Stimulated activated CD4-positive, alpha-beta T cell treated with anti-CD3 and anti-CD28 coated beads, Interleukin-2, amount 100 ng/mL, for 48 hours (primary cell): ENCODE measurements at regions not wholly inside any gene's neighbourhood (a gene's known extent, or its start where the extent isn't known, plus 50 kb on each side); places are given as distances from the start of the nearest gene placed in this dataset.

Source experiments
- DNase-seq, 2 donors: peaks; one replicate each; pipeline ENCODE4 v3.0.0-alpha.2; 2020

GRCh38 chr2:65878011-65878340 is 445.6 kb upstream of the SPRED2 start:
- DNase-seq = no peak

GRCh38 chr2:65877331-65878010 is 445.1 kb upstream of the SPRED2 start:
- no peak for DNase-seq

- DNase-seq = no peak
Observed at GRCh38 chr2:65876114-65876513, 443.7 kb upstream of the SPRED2 start.

- DNase-seq = no peak
Observed at GRCh38 chr2:65870826-65871225, 438.4 kb upstream of the SPRED2 start.

- no peak for DNase-seq
Observed at GRCh38 chr2:65869296-65869695, 436.9 kb upstream of the SPRED2 start.

- DNase-seq = no peak
Observed at GRCh38 chr2:65868177-65868576, 435.8 kb upstream of the SPRED2 start.

- no peak for DNase-seq
Observed at GRCh38 chr2:65867446-65867845, 435.0 kb upstream of the SPRED2 start.

- DNase-seq = no peak
Observed at GRCh38 chr2:65866148-65866547, 433.7 kb upstream of the SPRED2 start.

GRCh38 chr2:65864619-65865018 is 432.2 kb upstream of the SPRED2 start:
- no peak for DNase-seq

GRCh38 chr2:65863713-65864112 is 431.3 kb upstream of the SPRED2 start:
- no peak for DNase-seq

GRCh38 chr2:65856928-65857327 is 424.5 kb upstream of the SPRED2 start:
- DNase-seq = no peak

GRCh38 chr2:65856423-65856822 is 424.0 kb upstream of the SPRED2 start:
- no peak for DNase-seq

GRCh38 chr2:65850695-65851094 is 418.3 kb upstream of the SPRED2 start:
- no peak for DNase-seq

- no peak for DNase-seq
Observed at GRCh38 chr2:65846989-65847678, 414.7 kb upstream of the SPRED2 start.

GRCh38 chr2:65845442-65846182 is 413.2 kb upstream of the SPRED2 start:
- DNase-seq = no peak

- no peak for DNase-seq
Observed at GRCh38 chr2:65842104-65842503, 409.7 kb upstream of the SPRED2 start.

- no peak for DNase-seq
Observed at GRCh38 chr2:65835975-65836549, 403.7 kb upstream of the SPRED2 start.

GRCh38 chr2:65834771-65835475 is 402.5 kb upstream of the SPRED2 start:
- no peak for DNase-seq

GRCh38 chr2:65834062-65834461 is 401.7 kb upstream of the SPRED2 start:
- no peak for DNase-seq

- DNase-seq = no peak
Observed at GRCh38 chr2:65831509-65831908, 399.1 kb upstream of the SPRED2 start.

GRCh38 chr2:65826567-65826966 is 394.2 kb upstream of the SPRED2 start:
- no peak for DNase-seq

GRCh38 chr2:65823511-65823910 is 391.1 kb upstream of the SPRED2 start:
- DNase-seq = no peak

- no peak for DNase-seq
Observed at GRCh38 chr2:65820454-65820853, 388.1 kb upstream of the SPRED2 start.
